ENCODE measurements at regions not wholly inside any gene's neighbourhood (a gene's known extent, or its start where the extent isn't known, plus 50 kb on each side); places are given as distances from the start of the nearest gene placed in this dataset.
"Not testable (repeated sequence)": the region's sequence is repeated elsewhere in the genome, so short reads cannot be mapped to it uniquely, and the experiment has no call there.

GRCh38 chr4:79588679-79589078 lies 180.7 kb upstream of the GK2 start:
- Histone ChIP-seq H3K27me3 (no peaks in the 10 kb centered on the region), H3K4me1 (no peaks in the 10 kb centered on the region), H3K4me3 (no peak overlapping the region), H3K27ac (no peak overlapping the region), H3K9me3 (no peaks in the 10 kb centered on the region), H3K36me3 (no peaks in the 10 kb centered on the region)
- DNase-seq, result no peak
- ATAC-seq (ENCODE audit: low FRiP score in 2 of 2), result no peak
- no peak for TF ChIP-seq POLR2A (IDR thresholded peaks at IDR 0.05)
- TF ChIP-seq CTCF (IDR thresholded peaks at IDR 0.05), result no peak
- no peak for TF ChIP-seq EP300 (IDR thresholded peaks at IDR 0.05)
- TF ChIP-seq POLR2AphosphoS5 (IDR thresholded peaks at IDR 0.05), result no peak
- WGBS, 2 donors, result 55 to 80% methylated on average over 1 of the region's 1 CpG

- not testable (repeated sequence) for H3K27me3 ChIP-seq; H3K4me1 ChIP-seq; H3K36me3 ChIP-seq; H3K9me3 ChIP-seq; DNase-seq; ATAC-seq (ENCODE audit: low FRiP score in 2 of 2); H3K27ac ChIP-seq; H3K4me3 ChIP-seq
- 85 to 92% methylated on average over 2 of the region's 2 CpGs for WGBS, 2 donors
Observed at GRCh38 chr4:79587207-79587606, 179.2 kb upstream of the GK2 start.

- no peak for DNase-seq
- TF ChIP-seq POLR2AphosphoS5 (IDR thresholded peaks at IDR 0.05) (no peak), CTCF (IDR thresholded peaks at IDR 0.05) (no peak), POLR2A (IDR thresholded peaks at IDR 0.05) (no peak), EP300 (IDR thresholded peaks at IDR 0.05) (no peak)
- H3K4me3 ChIP-seq, result no peak overlapping the region
- no peaks in the 10 kb centered on the region for H3K27me3 ChIP-seq
- H3K4me1 ChIP-seq, result no peaks in the 10 kb centered on the region
- no peak overlapping the region for H3K27ac ChIP-seq
- no peaks in the 10 kb centered on the region for H3K9me3 ChIP-seq
- H3K36me3 ChIP-seq, result no peaks in the 10 kb centered on the region
- 81 to 94% methylated on average over 3 of the region's 3 CpGs for whole genome bisulfite sequencing, 2 donors
- no peak for ATAC-seq (ENCODE audit: low FRiP score in 2 of 2)
Observed at GRCh38 chr4:79585834-79586233, 177.8 kb upstream of the GK2 start.

GRCh38 chr4:79585330-79585729 lies 177.3 kb upstream of the GK2 start:
- no peak for TF ChIP-seq POLR2AphosphoS5 (IDR thresholded peaks at IDR 0.05)
- no peak for TF ChIP-seq EP300 (IDR thresholded peaks at IDR 0.05)
- TF ChIP-seq CTCF (IDR thresholded peaks at IDR 0.05), result no peak
- TF ChIP-seq POLR2A (IDR thresholded peaks at IDR 0.05), result no peak
- Histone ChIP-seq H3K27me3 (no peaks in the 10 kb centered on the region), H3K27ac (no peak overlapping the region), H3K36me3 (no peaks in the 10 kb centered on the region), H3K9me3 (no peaks in the 10 kb centered on the region), H3K4me1 (no peaks in the 10 kb centered on the region), H3K4me3 (no peak overlapping the region)
- 86 to 88% methylated on average over 2 of the region's 2 CpGs for WGBS, 2 donors
- ATAC-seq (ENCODE audit: low FRiP score in 2 of 2) (no peak), DNase-seq (no peak)

- WGBS, 2 donors, result 65 to 68% methylated on average over 3 of the region's 3 CpGs
- no peak for ATAC-seq (ENCODE audit: low FRiP score in 2 of 2)
- DNase-seq, result no peak
Observed at GRCh38 chr4:79584902-79585301, 176.9 kb upstream of the GK2 start.

GRCh38 chr4:79584352-79584751 lies 176.3 kb upstream of the GK2 start:
- H3K36me3 ChIP-seq, result no peaks in the 10 kb centered on the region
- no peak overlapping the region for H3K4me3 ChIP-seq
- ATAC-seq (ENCODE audit: low FRiP score in 2 of 2) (no peak), DNase-seq (no peak)
- H3K4me1 ChIP-seq, result no peaks in the 10 kb centered on the region
- H3K27me3 ChIP-seq, result no peaks in the 10 kb centered on the region
- no peak for TF ChIP-seq POLR2A (IDR thresholded peaks at IDR 0.05)
- TF ChIP-seq POLR2AphosphoS5 (IDR thresholded peaks at IDR 0.05), result no peak
- no peak for TF ChIP-seq EP300 (IDR thresholded peaks at IDR 0.05)
- no peak for TF ChIP-seq CTCF (IDR thresholded peaks at IDR 0.05)
- no peaks in the 10 kb centered on the region for H3K9me3 ChIP-seq
- 75 to 83% methylated on average over 1 of the region's 1 CpG for WGBS, 2 donors
- H3K27ac ChIP-seq, result no peak overlapping the region

More at GRCh38 chr4:79584902-79585301, 176.9 kb upstream of the GK2 start:
- no peaks in the 10 kb centered on the region for H3K9me3 ChIP-seq
- H3K4me1 ChIP-seq, result no peaks in the 10 kb centered on the region
- TF ChIP-seq EP300 (IDR thresholded peaks at IDR 0.05), result no peak
- H3K4me3 ChIP-seq, result no peak overlapping the region
- no peak overlapping the region for H3K27ac ChIP-seq
- H3K36me3 ChIP-seq, result no peaks in the 10 kb centered on the region
- H3K27me3 ChIP-seq, result no peaks in the 10 kb centered on the region

Data from upper lobe of left lung (tissue), 6 donors.